GM12878 (cell line): ENCODE measurements at regions not wholly inside any gene's neighbourhood (a gene's known extent, or its start where the extent isn't known, plus 50 kb on each side); places are given as distances from the start of the nearest gene placed in this dataset.

Experiments
- ATAC-seq: fragments of 200-7000 bp; cut with Tn5 transposase; 3 replicates; pipeline ENCODE4 v1.9.1; 2020; ENCODE audit warnings: mild to moderate bottlenecking, moderate library complexity
- BruUV-seq: library from RNA; stranded (reverse); fragments of 400-500 nt; replicated peaks from 2 replicates; lab custom pipeline; 2021; lab: Mats Ljungman, UMichigan
- CTCF ChIA-PET: fragments of 300-600 bp; sonication (Branson Sonifier 250); formaldehyde crosslinking; extraction: SDS; loops from one replicate; lab custom pipeline; 2021; ENCODE audit warnings: inconsistent platforms; lab: Yijun Ruan, JAX
- POLR2A ChIA-PET: fragments of 350-600 bp; formaldehyde crosslinking; extraction: SDS; loops from one replicate; lab custom pipeline; 2021; ENCODE audit warnings: inconsistent platforms; lab: Charles Lee
- RAD21 ChIA-PET: fragments of 300-600 bp; sonication (Branson Sonifier 250); formaldehyde crosslinking; loops from one replicate; lab custom pipeline; 2023; ENCODE audit warnings: antibody characterized with exemption; ENCODE audit not compliant: unreplicated experiment; lab: Charles Lee
- SMC1A ChIA-PET: fragments of 300-600 bp; sonication (Branson Sonifier 250); formaldehyde crosslinking; loops from one replicate; lab custom pipeline; 2023; ENCODE audit not compliant: unreplicated experiment, uncharacterized antibody; lab: Charles Lee
- DNase-seq: peaks from one replicate; pipeline ENCODE4 v3.0.0-alpha.2; 2011; ENCODE audit warnings: low read depth, low spot score
- FAIRE-seq: peaks from 3 replicates; lab custom pipeline; 2011; peaks lifted over from hg19 to GRCh38; lab: Jason Lieb, UNC
- H2AFZ ChIP-seq: 2 replicates; pipeline ENCODE4 v1.6.0; 2011; ENCODE audit warnings: low read depth, low read length, control low read depth; ENCODE audit not compliant: control insufficient read depth
- H3K27ac ChIP-seq: 2 replicates; pipeline ENCODE4 v1.5.1; 2011; ENCODE audit warnings: control low read depth; ENCODE audit not compliant: control insufficient read depth, insufficient read depth
- H3K27me3 ChIP-seq, 2 experiments: replicated peaks in 1 of 2; 2 replicates each; pipeline versions ENCODE4 v1.6.0 to v1.6.1; 2011; ENCODE audit warnings: low read length in 1 of 2; ENCODE audit not compliant: control insufficient read depth in 2 of 2, insufficient read depth in 2 of 2
- H3K36me3 ChIP-seq, 2 experiments: 2 replicates each; pipeline ENCODE4 v1.5.1; 2011; ENCODE audit warnings: low read length in 1 of 2; ENCODE audit not compliant: control insufficient read depth in 2 of 2, insufficient read depth in 2 of 2
- H3K4me1 ChIP-seq: 2 replicates; pipeline ENCODE4 v1.6.1; 2011; ENCODE audit warnings: mild to moderate bottlenecking, low read length, moderate library complexity, mixed read lengths; ENCODE audit not compliant: control insufficient read depth, insufficient read depth
- H3K4me2 ChIP-seq: 2 replicates; pipeline ENCODE4 v1.6.0; 2011; ENCODE audit warnings: control low read depth; ENCODE audit not compliant: control insufficient read depth, insufficient read depth
- H3K4me3 ChIP-seq: fragments of 200-600 bp; sonication (generic); 2 replicates; pipeline ENCODE4 v1.5.1; 2016
- H3K79me2 ChIP-seq: 2 replicates; pipeline ENCODE4 v1.6.0; 2011; ENCODE audit warnings: low read length; ENCODE audit not compliant: control insufficient read depth, insufficient read depth
- H3K9ac ChIP-seq: 2 replicates; pipeline ENCODE4 v1.8.0; 2011; ENCODE audit warnings: low read length, control low read depth, mixed read lengths; ENCODE audit not compliant: control insufficient read depth, insufficient read depth
- H3K9me3 ChIP-seq: replicated peaks from 3 replicates; pipeline ENCODE4 v1.5.1; 2011; ENCODE audit warnings: mild to moderate bottlenecking, low read length; ENCODE audit not compliant: control insufficient read depth, insufficient read depth
- H4K20me1 ChIP-seq: 2 replicates; pipeline ENCODE4 v1.6.0; 2011; ENCODE audit not compliant: control insufficient read depth, insufficient read depth
- BHLHE40 ChIP-seq, 2 experiments: fragments of 450-650 bp in 1 of 2; IDR thresholded peaks; 2 replicates each; pipeline ENCODE4 v1.6.1; 2011 to 2017; ENCODE audit warnings: low read depth in 2 of 2, borderline replicate concordance in 1 of 2, improper control_type of control experiment in 1 of 2, low read length in 1 of 2, mild to moderate bottlenecking in 1 of 2
- ESRRA ChIP-seq: IDR thresholded peaks from 2 replicates; pipeline ENCODE4 v1.6.1; 2012; ENCODE audit warnings: mild to moderate bottlenecking, low read length, improper control_type of control experiment
- FOXK2 ChIP-seq: fragments of 450-650 bp; IDR thresholded peaks from 2 replicates; pipeline ENCODE4 v1.6.1; 2017; ENCODE audit warnings: mild to moderate bottlenecking, moderate library complexity
- GABPA ChIP-seq: IDR thresholded peaks from 2 replicates; pipeline ENCODE4 v1.6.1; 2014; ENCODE audit warnings: antibody characterized with exemption, low read depth, mild to moderate bottlenecking, inconsistent platforms
- IRF5 ChIP-seq: fragments of 450-650 bp; IDR thresholded peaks from 2 replicates; pipeline ENCODE4 v1.6.1; 2017; ENCODE audit warnings: borderline replicate concordance
- KDM1A ChIP-seq: fragments of 200-600 bp; sonication (generic); IDR thresholded peaks from 2 replicates; pipeline ENCODE4 v1.6.1; 2016; ENCODE audit warnings: borderline replicate concordance
- MXI1 ChIP-seq: fragments of 150-350 bp; IDR thresholded peaks from 2 replicates; pipeline ENCODE4 v1.6.1; 2011; ENCODE audit warnings: low read depth, mild to moderate bottlenecking, inconsistent platforms, low read length, improper control_type of control experiment
- MYB ChIP-seq: fragments of 150-350 bp; IDR thresholded peaks from 2 replicates; pipeline ENCODE4 v1.6.1; 2014; ENCODE audit warnings: mild to moderate bottlenecking, low read depth, low read length, borderline replicate concordance
- NFYA ChIP-seq: IDR thresholded peaks from 2 replicates; pipeline ENCODE4 v1.6.1; 2011; ENCODE audit warnings: low read depth, mild to moderate bottlenecking, low read length, improper control_type of control experiment, borderline replicate concordance
- NKRF ChIP-seq: fragments of 450-650 bp; conservative IDR thresholded peaks from 2 replicates; pipeline ENCODE4 v1.6.1; 2017; ENCODE audit warnings: mild to moderate bottlenecking, moderate library complexity
- NR2F1 ChIP-seq: fragments of 450-650 bp; conservative IDR thresholded peaks from 2 replicates; pipeline ENCODE4 v1.6.1; 2017; ENCODE audit warnings: mild to moderate bottlenecking
- NRF1 ChIP-seq: conservative IDR thresholded peaks from 2 replicates; pipeline ENCODE4 v1.6.1; 2011; ENCODE audit warnings: mild to moderate bottlenecking, low read depth, low read length, improper control_type of control experiment
- SMARCA5 ChIP-seq: fragments of 450-650 bp; IDR thresholded peaks from 2 replicates; pipeline ENCODE4 v1.6.1; 2017; ENCODE audit warnings: mild to moderate bottlenecking
- SPI1 ChIP-seq: IDR thresholded peaks from 2 replicates; pipeline ENCODE4 v1.6.1; 2011; ENCODE audit warnings: low read depth, mild to moderate bottlenecking, low read length, moderate library complexity, borderline replicate concordance; ENCODE audit not compliant: insufficient read depth
- STAT1 ChIP-seq: fragments of 450-650 bp; conservative IDR thresholded peaks from 2 replicates; pipeline ENCODE4 v1.6.1; 2014; ENCODE audit warnings: antibody characterized with exemption, mild to moderate bottlenecking
- TCF12 ChIP-seq: IDR thresholded peaks from 2 replicates; pipeline ENCODE4 v1.6.1; 2011; ENCODE audit warnings: low read depth, mild to moderate bottlenecking, low read length
- ZBTB11 ChIP-seq: fragments of 450-650 bp; formaldehyde crosslinking; IDR thresholded peaks from 2 replicates; pipeline ENCODE4 v1.5.0; 2022; ENCODE audit warnings: mild to moderate bottlenecking, missing genetic modification characterization
- ZSCAN29 ChIP-seq: fragments of 450-650 bp; IDR thresholded peaks from 2 replicates; pipeline ENCODE4 v1.6.1; 2017; ENCODE audit warnings: mild to moderate bottlenecking, moderate library complexity
- WGBS: methylation state at CpG from one replicate; pipeline ENCODE4 v1.1.6; 2016; ENCODE audit warnings: low lambda C conversion rate; ENCODE audit not compliant: insufficient replicate concordance, insufficient coverage; ENCODE audit errors: missing lambda C conversion rate; 5-methylcytosine and 5-hydroxymethylcytosine counted together
- in situ Hi-C: fragments of 300-500 bp; cut with MboI; formaldehyde crosslinking; loops from 9 replicates; pipeline ENCODE4 v1.14.3; 2018; ENCODE audit warnings: mixed read lengths
- intact Hi-C: fragments of 100-400 bp; cut with micrococcal nuclease; formaldehyde crosslinking; loops from one replicate; pipeline ENCODE4 v1.14.2; 2022; ENCODE audit not compliant: unreplicated experiment

- WGBS, result 33% methylated on average over 6 of the region's 6 CpGs
- POLR2A ChIA-PET, result no interaction called here
- H3K4me3 ChIP-seq, result no peak overlapping the region
These were observed 193.5 kb downstream of the SEC23IP start for GRCh38 chr10:120086066-120086465.

More at GRCh38 chr10:120086066-120086465, 193.5 kb downstream of the SEC23IP start:
- Histone ChIP-seq H3K4me1 (no peaks in the 10 kb centered on the region), H3K79me2 (no peaks in the 10 kb centered on the region), H3K27ac (no peak overlapping the region), H3K27me3 (no peaks in the 10 kb centered on the region), H2AFZ (no peak overlapping the region), H3K4me2 (no peak overlapping the region), H3K9ac (no peak overlapping the region), H3K36me3 (no peaks in the 10 kb centered on the region)
- in situ Hi-C loops (no loop called here), intact Hi-C loops (no loop called here)
- ChIA-PET RAD21 (no interaction called here), CTCF (interaction anchor here (0.6 kb wide), 1 partner anchor 1170 kb away, joined by 3 read pairs; no protein-coding TSS in a partner anchor), SMC1A (interaction anchor here (1.2 to 1.7 kb wide), 2 partner anchors 9 to 10 kb away, joined by 4 read pairs; no protein-coding TSS in a partner anchor)
- FAIRE-seq (no peak), DNase-seq (no peak), ATAC-seq (no peak)
- no TSS peak for BruUV-seq
- TF ChIP-seq NKRF, result no peak
- TF ChIP-seq KDM1A, result no peak
- TF ChIP-seq MXI1, result no peak
- no peak for TF ChIP-seq FOXK2
- TF ChIP-seq STAT1, result no peak
- TF ChIP-seq ZBTB11 (CRISPR knock-in tag), result no peak
- TF ChIP-seq IRF5, result no peak
- TF ChIP-seq SMARCA5, result no peak
- TF ChIP-seq GABPA, result no peak
- no peak for TF ChIP-seq NFYA
- TF ChIP-seq NRF1, result no peak
- TF ChIP-seq MYB, result no peak
- TF ChIP-seq NR2F1, result no peak
- TF ChIP-seq BHLHE40 (IDR thresholded peaks at IDR 0.05; ENCODE audit: borderline replicate concordance in 1 of 2, low read depth in 2 of 2, low read length in 1 of 2), result no peak
- TF ChIP-seq SPI1, result no peak
- no peak for TF ChIP-seq ESRRA
- TF ChIP-seq ZSCAN29, result no peak
- TF ChIP-seq TCF12, result no peak
- TF ChIP-seq, all 136 proteins: peak for 0
- H4K20me1 ChIP-seq, result no peaks in the 10 kb centered on the region
- no peaks in the 10 kb centered on the region; the same call in 2 of the 3 replicates for H3K9me3 ChIP-seq
